Loucy (cell line): ENCODE measurements at regions not wholly inside any gene's neighbourhood (a gene's known extent, or its start where the extent isn't known, plus 50 kb on each side); places are given as distances from the start of the nearest gene placed in this dataset.

ENCODE experiments used
- EZH2phosphoT487 ChIP-seq: fragments of 200-600 bp; IDR thresholded peaks from 2 replicates; pipeline ENCODE4 v1.6.1; 2018; ENCODE audit warnings: antibody characterized with exemption, mild to moderate bottlenecking, moderate library complexity, borderline replicate concordance
- TF ChIP-seq, protein P1 (sequence below): fragments of 200-600 bp; sonication (generic); conservative IDR thresholded peaks from 2 replicates; pipeline ENCODE4 v1.5.1; 2014; ENCODE audit warnings: mild to moderate bottlenecking, antibody characterized with exemption, low read length

DNA sequence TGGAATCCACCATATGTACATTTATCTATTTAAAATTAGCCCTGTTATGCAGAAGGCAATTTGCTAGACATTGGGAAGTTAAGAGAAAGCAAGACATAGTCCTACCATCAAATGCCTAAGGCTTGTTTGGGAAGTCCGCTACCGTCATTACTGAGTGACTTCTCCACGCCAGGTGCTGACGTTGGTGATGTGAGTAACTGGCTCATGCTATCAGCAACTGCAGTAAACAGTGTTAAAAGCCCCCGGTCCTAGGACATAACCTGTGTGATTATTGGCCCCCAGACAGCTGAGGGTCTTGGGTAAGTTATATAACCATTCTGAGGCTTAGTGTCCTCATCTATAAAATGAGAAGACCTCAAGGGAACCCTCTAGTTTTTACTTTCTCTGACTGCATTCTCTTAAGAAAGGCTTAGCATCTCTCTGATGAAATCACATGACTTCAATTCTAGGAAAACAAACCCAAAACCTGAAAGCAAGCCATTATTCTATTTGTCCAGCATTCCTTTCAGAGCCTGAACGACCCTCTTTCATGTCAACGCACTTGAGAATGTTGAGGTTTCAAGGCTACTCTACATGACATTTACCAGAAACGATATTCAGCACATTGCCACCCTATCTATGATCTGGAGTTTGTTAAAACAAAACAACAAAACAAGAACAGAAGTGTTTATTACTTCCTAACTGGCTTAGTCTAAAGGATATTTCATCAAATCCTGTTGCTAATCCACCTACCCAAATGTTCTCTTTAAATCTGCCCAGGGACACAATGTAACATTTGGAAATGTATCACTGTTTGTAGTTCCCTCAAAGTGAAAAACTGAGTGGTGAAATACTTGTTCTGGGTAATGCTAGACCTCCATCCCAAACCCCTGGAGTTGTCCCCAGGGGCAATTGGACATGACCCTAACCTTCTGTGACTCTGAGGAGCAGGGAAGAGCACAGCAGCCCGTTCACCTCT lies 133.8 kb downstream of the BTBD3 start:
- TF ChIP-seq, protein P1, sequence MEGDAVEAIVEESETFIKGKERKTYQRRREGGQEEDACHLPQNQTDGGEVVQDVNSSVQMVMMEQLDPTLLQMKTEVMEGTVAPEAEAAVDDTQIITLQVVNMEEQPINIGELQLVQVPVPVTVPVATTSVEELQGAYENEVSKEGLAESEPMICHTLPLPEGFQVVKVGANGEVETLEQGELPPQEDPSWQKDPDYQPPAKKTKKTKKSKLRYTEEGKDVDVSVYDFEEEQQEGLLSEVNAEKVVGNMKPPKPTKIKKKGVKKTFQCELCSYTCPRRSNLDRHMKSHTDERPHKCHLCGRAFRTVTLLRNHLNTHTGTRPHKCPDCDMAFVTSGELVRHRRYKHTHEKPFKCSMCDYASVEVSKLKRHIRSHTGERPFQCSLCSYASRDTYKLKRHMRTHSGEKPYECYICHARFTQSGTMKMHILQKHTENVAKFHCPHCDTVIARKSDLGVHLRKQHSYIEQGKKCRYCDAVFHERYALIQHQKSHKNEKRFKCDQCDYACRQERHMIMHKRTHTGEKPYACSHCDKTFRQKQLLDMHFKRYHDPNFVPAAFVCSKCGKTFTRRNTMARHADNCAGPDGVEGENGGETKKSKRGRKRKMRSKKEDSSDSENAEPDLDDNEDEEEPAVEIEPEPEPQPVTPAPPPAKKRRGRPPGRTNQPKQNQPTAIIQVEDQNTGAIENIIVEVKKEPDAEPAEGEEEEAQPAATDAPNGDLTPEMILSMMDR, result no peak
- no peak for TF ChIP-seq EZH2phosphoT487
